Gastroesophageal sphincter (tissue), 3 donors: ENCODE measurements at regions not wholly inside any gene's neighbourhood (a gene's known extent, or its start where the extent isn't known, plus 50 kb on each side); places are given as distances from the start of the nearest gene placed in this dataset.

Experiments used
- EP300 ChIP-seq: sonication (generic); formaldehyde crosslinking; IDR thresholded peaks from one replicate; pipeline ENCODE4 v1.6.1; 2017; ENCODE audit warnings: antibody characterized with exemption, mild to moderate bottlenecking
- POLR2A ChIP-seq, 2 donors: fragments of 450-650 bp; IDR thresholded peaks; one replicate each; pipeline ENCODE4 v1.6.1; 2017; ENCODE audit warnings: antibody characterized with exemption in 2 of 2, mild to moderate bottlenecking in 2 of 2, moderate library complexity in 1 of 2
- POLR2AphosphoS5 ChIP-seq: sonication (generic); formaldehyde crosslinking; IDR thresholded peaks from one replicate; pipeline ENCODE4 v1.6.1; 2017; ENCODE audit warnings: antibody characterized with exemption
- TF ChIP-seq, protein P1 (sequence below), 4 experiments: fragments of 200-600 bp in 2 of 4; fragments of 450-650 bp in 2 of 4; sonication (generic) in 1 of 4; IDR thresholded peaks; one replicate each; pipeline ENCODE4 v1.5.1; 2017 to 2019; ENCODE audit warnings: antibody characterized with exemption in 4 of 4, mild to moderate bottlenecking in 2 of 4, moderate library complexity in 2 of 4

DNA sequence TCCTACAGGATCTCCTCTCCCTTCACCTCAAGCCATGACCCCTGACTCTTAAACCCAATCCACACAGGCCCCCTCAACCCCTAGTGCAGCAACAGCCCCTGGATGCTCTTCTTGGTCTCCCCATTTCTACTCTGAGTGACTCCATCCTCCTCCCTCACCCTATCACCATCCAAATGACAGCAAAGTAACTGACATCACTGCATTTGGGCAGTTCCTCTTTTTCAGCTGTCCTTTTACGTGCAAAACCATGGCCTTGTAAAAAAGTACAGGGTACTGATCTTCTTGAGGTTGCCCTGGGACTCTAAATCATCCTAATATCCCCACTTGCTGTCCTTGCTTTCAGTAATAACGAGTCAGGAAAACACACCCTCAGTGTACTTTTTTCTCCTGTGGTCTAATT, 454.9 kb downstream of the ADRA2A start:
- TF ChIP-seq, protein P1, sequence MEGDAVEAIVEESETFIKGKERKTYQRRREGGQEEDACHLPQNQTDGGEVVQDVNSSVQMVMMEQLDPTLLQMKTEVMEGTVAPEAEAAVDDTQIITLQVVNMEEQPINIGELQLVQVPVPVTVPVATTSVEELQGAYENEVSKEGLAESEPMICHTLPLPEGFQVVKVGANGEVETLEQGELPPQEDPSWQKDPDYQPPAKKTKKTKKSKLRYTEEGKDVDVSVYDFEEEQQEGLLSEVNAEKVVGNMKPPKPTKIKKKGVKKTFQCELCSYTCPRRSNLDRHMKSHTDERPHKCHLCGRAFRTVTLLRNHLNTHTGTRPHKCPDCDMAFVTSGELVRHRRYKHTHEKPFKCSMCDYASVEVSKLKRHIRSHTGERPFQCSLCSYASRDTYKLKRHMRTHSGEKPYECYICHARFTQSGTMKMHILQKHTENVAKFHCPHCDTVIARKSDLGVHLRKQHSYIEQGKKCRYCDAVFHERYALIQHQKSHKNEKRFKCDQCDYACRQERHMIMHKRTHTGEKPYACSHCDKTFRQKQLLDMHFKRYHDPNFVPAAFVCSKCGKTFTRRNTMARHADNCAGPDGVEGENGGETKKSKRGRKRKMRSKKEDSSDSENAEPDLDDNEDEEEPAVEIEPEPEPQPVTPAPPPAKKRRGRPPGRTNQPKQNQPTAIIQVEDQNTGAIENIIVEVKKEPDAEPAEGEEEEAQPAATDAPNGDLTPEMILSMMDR (IDR thresholded peaks at IDR 0.05) = no peak
- TF ChIP-seq POLR2AphosphoS5 (no peak), EP300 (no peak), POLR2A (IDR thresholded peaks at IDR 0.05) (no peak)
